ENCODE measurements at regions not wholly inside any gene's neighbourhood (a gene's known extent, or its start where the extent isn't known, plus 50 kb on each side); places are given as distances from the start of the nearest gene placed in this dataset.

DNA sequence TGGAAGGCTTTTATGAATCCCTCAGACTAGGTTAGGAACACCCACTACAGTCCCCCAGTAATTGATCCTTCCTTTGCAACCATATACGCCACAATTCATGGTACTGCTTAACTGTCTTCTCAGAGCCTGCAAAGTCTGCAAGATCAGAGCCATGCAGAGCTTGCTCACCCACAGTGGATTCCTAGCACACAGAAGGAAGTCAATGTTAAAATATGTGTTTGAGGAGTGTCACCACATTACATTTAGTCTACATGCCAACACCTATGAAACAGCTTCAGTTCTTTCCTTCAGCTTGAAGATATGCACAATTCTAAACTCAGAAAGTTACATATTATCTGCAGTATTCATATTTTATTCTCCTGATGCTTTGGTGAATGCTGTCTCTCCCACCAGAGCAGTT is 138.5 kb downstream of the NDUFA12 start:
- 92 to 97% methylated on average over 1 of the region's 1 CpG for WGBS, 2 donors
- no peaks in the 10 kb centered on the region for H3K9me3 ChIP-seq

DNA sequence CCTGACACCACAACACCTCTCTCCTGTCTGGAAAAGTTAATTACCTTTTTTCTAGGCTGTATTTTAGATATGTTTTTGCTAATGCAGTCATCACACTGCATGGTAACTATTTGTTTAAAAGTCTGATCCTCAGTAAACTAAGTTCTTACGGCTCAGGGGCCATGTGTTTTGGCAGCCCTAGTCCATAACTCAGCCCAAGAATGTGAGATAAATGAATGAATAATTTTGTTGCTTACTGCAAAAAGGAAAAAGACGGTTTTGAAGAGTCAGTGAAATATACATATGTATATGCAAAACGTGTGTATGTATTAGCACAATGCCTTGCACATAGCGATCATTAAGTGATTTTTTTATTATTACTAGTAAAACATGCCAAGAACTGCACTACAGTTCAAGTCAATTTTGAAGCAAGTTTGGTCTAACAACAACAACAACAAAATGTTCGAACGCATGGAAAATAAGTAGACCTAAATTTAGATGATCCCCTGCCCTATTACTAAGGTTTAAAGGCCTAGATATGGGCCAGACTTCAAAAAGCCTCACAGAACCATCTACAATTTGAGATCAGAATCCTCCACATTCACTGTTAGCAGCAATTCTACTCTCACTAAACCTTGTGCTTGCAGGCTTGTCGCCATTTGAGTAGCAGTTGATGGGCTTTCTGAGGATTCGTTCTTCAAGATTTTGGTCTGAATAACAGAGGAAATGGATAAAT is 140.0 kb downstream of the NDUFA12 start:
- DNase-seq, result no peak
- peak overlapping the region in 1 of 4 donors; percentile 62 for H3K27ac ChIP-seq
- H3K9me3 ChIP-seq, result no peaks in the 10 kb centered on the region

More for the DNA sequence above, 138.5 kb downstream of the NDUFA12 start:
- Histone ChIP-seq H3K4me1 (peaks cover 0 to 18% (median 2%) of the 10 kb centered on the region in 4 donors), H3K27ac (peak overlapping the region in 1 of 4 donors; percentile 62), H3K4me3 (no peak overlapping the region), H3K27me3 (peaks cover 0 to 9% (median 0%) of the 10 kb centered on the region in 3 donors), H3K36me3 (no peaks in the 10 kb centered on the region)
- DNase-seq, result no peak
- intact Hi-C loops (cut with DNase I), result no loop called here
- TF ChIP-seq EP300 (IDR thresholded peaks at IDR 0.05), result no peak
- TF ChIP-seq POLR2AphosphoS5 (IDR thresholded peaks at IDR 0.05), result no peak
- TF ChIP-seq POLR2A (IDR thresholded peaks at IDR 0.05), result no peak
- TF ChIP-seq, protein P1, sequence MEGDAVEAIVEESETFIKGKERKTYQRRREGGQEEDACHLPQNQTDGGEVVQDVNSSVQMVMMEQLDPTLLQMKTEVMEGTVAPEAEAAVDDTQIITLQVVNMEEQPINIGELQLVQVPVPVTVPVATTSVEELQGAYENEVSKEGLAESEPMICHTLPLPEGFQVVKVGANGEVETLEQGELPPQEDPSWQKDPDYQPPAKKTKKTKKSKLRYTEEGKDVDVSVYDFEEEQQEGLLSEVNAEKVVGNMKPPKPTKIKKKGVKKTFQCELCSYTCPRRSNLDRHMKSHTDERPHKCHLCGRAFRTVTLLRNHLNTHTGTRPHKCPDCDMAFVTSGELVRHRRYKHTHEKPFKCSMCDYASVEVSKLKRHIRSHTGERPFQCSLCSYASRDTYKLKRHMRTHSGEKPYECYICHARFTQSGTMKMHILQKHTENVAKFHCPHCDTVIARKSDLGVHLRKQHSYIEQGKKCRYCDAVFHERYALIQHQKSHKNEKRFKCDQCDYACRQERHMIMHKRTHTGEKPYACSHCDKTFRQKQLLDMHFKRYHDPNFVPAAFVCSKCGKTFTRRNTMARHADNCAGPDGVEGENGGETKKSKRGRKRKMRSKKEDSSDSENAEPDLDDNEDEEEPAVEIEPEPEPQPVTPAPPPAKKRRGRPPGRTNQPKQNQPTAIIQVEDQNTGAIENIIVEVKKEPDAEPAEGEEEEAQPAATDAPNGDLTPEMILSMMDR (IDR thresholded peaks at IDR 0.05), result no peak

DNA sequence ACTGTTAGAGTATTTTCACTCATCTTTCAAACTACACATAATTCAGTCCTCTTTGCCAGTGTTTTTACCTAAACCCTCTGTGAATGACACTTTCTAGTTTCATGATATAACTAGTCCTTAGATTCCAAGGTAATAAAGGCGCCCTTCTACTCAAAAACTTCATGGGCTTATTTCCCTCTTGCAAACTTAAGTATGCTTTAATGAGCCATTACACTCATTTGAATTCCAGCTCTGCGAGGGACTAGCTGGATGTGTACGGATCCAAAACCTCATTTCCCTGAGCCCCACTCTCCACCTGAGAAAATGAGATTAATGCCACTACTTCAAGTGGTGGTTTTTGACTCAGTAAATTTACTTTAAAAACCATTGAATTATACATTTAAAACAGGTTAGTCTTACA is 141.1 kb downstream of the NDUFA12 start:
- Histone ChIP-seq H3K4me1 (peaks cover 0 to 18% (median 2%) of the 10 kb centered on the region in 4 donors), H3K27me3 (no peaks in the 10 kb centered on the region), H3K4me3 (no peak overlapping the region), H3K9me3 (no peaks in the 10 kb centered on the region), H3K27ac (peak overlapping the region in 1 of 4 donors; percentile 62), H3K36me3 (no peaks in the 10 kb centered on the region)
- intact Hi-C loops (cut with DNase I), result no loop called here
- DNase-seq, result no peak
- TF ChIP-seq EP300 (IDR thresholded peaks at IDR 0.05) (no peak), POLR2AphosphoS5 (IDR thresholded peaks at IDR 0.05) (no peak), POLR2A (IDR thresholded peaks at IDR 0.05) (no peak)
- TF ChIP-seq, protein P1 (IDR thresholded peaks at IDR 0.05), result no peak
- WGBS, 2 donors, result 92% methylated on average over 3 of the region's 3 CpGs

More for the DNA sequence above, 140.0 kb downstream of the NDUFA12 start:
- Histone ChIP-seq H3K4me3 (no peak overlapping the region), H3K36me3 (no peaks in the 10 kb centered on the region), H3K4me1 (peaks cover 0 to 18% (median 2%) of the 10 kb centered on the region in 4 donors), H3K27me3 (no peaks in the 10 kb centered on the region)
- intact Hi-C loops (cut with DNase I), result no loop called here
- TF ChIP-seq POLR2AphosphoS5 (IDR thresholded peaks at IDR 0.05) (no peak), POLR2A (IDR thresholded peaks at IDR 0.05) (no peak), EP300 (IDR thresholded peaks at IDR 0.05) (no peak)
- TF ChIP-seq, protein P1 (IDR thresholded peaks at IDR 0.05), result no peak
- 86 to 88% methylated on average over 8 of the region's 8 CpGs for WGBS, 2 donors

DNA sequence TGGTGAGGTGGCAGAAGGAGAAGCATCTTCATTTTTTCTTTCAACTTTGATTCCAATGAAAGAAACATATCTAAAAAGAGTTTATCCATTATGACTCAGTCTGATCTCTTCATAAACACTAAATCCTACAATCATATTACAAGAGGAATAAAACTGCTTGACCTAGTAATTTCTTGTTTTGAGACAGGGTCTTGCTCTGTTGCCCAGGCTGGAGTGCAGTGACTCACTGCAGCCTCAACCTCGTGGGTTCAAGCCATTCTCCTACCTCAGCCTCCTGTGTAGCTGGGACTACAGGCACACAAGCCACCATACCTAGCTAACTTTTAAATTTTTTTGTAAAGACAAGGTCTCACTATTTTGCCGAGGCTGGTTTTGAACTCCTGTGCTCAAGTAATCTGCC is 147.2 kb downstream of the NDUFA12 start:
- Histone ChIP-seq H3K36me3 (no peaks in the 10 kb centered on the region), H3K9me3 (no peaks in the 10 kb centered on the region), H3K27ac (peak overlapping the region in 1 of 4 donors; percentile 69), H3K4me1 (no peaks in the 10 kb centered on the region), H3K27me3 (no peaks in the 10 kb centered on the region), H3K4me3 (no peak overlapping the region)
- TF ChIP-seq EP300 (IDR thresholded peaks at IDR 0.05) (no peak), POLR2AphosphoS5 (IDR thresholded peaks at IDR 0.05) (no peak), POLR2A (IDR thresholded peaks at IDR 0.05) (no peak)
- TF ChIP-seq, protein P1 (IDR thresholded peaks at IDR 0.05), result no peak
- WGBS, 2 donors, result 82% methylated on average over 2 of the region's 2 CpGs
- DNase-seq, result no peak
- intact Hi-C loops (cut with DNase I), result no loop called here
